NCI-H345 treated with DMSO at 0.1 percent for 48 hours (cell line): ENCODE measurements at regions not wholly inside any gene's neighbourhood (a gene's known extent, or its start where the extent isn't known, plus 50 kb on each side); places are given as distances from the start of the nearest gene placed in this dataset.
A peak's percentile ranks its signal among the peaks of the same experiment; 100 is the strongest.

ENCODE experiments used
- DNase-seq: peaks from one replicate; lab custom pipeline; 2025; ENCODE audit not compliant: unreplicated experiment; lab: John Stamatoyannopoulos, UW

DNA sequence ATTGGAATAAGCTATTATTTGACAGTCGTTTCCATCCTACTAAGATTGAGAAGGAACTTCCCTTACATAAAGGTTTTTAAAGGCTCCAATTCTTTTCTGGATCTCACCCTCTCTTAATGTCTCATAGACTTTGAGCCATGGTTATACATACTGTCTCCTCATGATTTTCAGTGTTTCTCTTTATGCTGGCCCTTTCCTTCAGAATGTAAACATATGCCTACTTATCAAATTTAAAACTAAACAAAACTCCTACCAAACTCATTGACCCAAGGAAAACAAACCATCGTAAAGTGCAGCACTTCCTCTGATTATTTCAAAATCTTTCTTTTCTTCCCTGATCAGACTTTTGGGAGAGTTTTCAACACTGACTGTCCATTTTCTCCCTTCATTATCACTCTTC lies 163.4 kb upstream of the DPYD start:
- no peak for DNase-seq

DNA sequence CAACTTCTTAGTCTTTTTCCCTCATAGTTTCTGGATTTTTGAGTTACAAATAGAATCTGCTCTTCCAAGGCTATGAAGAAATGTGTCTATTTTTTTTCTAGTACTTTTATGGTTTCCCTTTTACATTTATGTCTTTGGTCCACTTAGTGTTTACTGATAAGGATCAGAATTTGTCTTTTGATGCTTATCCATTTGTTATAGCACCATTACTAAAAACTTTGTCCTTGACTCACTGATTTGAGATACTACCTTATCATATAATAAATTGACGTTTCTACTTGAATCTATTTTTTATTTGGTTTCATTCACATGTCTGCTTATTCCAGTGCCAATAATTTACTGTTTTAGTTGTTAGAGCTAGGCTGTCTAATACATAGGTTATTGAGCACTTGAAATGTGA lies 161.1 kb upstream of the DPYD start:
- no peak for DNase-seq

DNA sequence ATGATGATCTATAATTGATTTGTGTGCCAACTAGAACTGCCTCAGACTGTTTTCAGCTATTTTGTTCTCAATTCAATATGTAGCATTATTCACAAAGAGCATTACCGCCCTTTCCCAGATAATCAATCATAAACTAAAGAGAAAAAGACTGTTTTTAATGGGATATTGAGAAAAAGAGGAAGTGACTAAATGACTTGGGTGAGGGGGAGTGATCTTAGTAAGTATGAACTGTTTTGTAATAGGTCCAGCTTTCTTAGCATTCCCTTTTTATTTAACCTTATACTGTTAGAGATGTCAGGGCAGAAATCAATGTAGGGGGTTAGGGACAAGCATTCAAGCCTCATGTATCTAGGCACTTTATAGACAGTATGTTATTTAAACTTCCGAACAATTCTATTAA lies 157.8 kb upstream of the DPYD start:
- DNase-seq, result no peak

DNA sequence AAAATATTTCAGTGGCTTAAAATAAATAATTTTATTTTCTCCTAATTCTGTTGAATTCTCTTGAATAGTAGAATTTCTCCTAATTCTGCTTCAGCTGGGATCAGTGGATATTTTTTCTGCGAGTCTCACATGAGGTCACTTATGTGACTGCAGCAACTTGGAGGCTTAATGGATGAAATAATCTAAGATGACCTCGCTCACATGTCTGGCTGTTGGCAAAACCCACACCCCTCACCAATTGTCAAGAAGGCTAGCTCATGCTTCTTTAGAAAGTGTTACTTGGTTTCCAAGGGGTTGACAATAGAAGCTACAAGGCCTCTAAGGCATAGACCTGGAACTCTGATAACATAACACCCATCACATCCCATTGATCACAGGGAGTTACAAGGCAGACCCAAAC lies 156.9 kb upstream of the DPYD start:
- no peak for DNase-seq

DNA sequence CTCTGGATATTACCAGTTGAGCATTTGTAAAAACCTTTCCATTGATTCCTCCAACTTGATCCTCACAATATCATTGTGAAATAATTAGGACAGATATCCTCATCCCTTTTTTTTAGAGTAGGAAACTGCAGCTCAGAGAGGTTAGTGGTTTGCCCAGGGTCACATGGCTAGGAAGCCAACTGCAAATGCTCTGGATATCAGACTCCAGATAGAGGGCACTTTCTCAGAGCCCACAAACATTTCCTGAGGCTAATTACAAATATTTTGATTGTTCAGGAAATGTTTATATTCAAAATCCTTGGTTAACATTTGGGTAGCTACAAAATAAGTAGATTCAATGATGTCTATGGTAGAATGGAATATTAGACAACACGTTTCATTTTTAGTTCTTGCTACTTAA lies 154.8 kb upstream of the DPYD start:
- DNase-seq, result no peak

DNA sequence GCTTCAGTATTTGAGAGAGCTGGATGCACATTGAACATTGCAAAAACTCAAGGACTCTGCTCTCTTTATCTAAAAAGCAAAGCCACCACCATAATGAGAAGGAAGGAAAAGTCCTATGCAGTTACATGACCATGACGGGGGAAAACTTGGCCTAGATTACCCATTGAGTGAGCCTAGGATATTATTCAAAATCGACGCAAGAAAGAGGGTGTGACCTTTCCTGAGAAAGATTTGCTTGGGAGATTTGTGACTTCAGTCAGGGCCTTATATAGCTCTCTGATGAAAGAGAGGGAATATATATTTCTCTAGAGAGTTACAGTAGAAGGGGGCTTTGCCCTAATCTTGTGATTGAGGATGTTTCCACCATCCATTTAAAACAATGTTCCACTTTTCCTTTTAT lies 153.0 kb upstream of the DPYD start:
- DNase-seq, result no peak

DNA sequence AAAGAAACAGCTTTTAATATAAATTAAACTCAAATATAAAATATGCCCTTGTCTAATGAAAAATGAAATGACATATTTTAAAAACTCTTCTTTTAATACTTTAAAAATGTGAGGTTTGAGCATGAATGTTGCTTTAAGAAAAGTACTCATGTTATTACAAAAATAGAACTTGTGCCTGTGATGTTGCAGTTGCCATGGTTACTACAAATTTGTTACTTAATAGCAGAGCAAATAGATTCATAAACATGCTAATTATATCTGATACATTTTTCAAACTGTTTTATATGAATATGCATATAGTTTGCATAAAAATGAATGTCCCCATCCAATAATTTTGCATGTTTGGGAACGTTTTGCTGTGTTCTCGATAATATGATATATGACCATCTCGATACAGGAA lies 152.3 kb upstream of the DPYD start:
- no peak for DNase-seq

DNA sequence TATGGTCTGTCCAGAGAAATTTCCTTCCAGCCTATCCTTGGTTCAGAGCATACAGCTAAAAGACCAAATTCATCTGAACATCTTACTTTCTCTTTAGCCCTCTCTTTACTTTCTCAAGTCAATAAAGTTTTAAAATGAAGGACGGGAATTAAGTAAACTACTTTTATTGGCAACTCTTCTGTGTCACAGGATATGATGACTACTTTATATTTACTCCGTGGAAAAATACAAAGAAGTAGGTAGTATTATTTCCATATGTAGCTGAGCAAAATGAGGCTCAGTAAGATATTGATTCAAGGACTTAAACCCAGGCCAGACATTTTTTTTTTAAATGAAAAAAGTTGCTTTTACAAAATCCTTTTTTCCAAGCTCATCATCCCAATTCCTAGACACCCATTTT lies 151.2 kb upstream of the DPYD start:
- no peak for DNase-seq

DNA sequence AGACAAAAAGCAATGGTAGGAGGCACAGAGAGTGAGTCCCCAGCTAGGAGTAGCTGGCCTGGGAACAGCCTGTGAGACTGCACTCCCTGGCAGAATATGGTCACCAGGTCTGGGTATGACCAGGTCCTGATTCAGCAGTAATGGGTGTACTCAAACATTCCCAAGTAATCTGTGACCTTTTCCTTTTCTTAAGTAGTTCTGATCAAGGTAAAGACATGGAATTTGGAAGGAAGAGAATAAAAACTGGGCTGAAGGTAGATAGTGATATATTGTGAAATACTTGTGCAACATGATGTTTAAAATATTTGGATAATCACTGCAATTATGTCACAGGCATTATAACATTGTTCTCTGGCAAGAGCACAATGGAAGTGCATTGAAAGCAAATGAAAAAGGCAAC lies 147.2 kb upstream of the DPYD start:
- no peak for DNase-seq

DNA sequence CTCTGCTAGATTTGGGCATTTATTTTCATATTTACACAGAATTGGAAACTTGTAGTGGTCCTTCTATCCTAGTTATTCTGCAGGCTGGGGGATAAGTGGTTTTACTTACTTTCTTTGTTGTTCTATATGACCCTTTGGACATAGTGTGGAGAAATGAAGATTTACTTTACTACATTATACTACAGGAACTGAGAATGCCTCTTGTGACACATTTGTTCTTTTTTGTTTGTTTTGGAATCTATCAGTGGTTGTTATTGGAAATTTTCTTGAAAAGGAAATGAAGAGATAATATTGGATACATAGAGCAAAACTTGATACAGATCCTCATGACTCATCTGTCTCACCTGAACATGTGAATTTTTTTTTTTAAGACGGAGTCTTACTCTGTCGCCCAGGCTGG lies 146.1 kb upstream of the DPYD start:
- no peak for DNase-seq

DNA sequence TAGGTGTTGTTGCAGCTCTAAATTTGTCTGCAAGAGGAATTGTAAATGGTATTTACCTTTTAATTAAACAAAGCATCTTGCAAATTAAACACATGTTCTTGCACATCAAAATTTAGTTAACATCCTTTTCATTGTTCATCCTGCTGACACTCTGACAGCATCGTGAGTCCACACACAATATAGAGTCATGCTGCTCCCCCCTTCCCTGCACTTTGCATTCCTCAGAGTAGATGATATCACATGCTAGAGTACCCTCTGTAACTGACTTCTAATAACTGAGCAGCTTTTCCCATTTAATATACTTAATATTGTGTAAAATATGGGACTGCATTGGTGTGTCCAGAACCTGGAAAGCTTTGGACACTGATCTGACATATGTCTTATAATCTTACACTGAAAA lies 138.8 kb upstream of the DPYD start:
- DNase-seq, result no peak

DNA sequence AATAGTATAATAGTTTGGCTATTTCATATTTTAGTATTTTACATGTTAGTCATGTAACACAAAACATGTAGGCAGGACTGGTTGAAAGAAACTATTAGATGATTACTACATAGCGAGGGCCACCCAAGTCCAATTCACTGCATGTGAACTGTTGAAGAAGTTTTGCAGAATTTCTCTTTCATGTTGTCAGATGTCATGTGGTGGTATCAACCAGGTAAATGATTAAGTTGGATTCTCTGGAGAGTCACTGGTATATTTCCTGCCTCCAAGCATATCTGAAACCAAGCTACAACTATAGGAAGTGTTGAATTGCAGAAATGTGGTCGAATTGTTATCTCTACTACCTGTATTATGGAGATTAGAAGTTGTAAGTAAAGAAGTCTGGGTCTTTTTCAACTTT lies 137.8 kb upstream of the DPYD start:
- DNase-seq, result no peak

DNA sequence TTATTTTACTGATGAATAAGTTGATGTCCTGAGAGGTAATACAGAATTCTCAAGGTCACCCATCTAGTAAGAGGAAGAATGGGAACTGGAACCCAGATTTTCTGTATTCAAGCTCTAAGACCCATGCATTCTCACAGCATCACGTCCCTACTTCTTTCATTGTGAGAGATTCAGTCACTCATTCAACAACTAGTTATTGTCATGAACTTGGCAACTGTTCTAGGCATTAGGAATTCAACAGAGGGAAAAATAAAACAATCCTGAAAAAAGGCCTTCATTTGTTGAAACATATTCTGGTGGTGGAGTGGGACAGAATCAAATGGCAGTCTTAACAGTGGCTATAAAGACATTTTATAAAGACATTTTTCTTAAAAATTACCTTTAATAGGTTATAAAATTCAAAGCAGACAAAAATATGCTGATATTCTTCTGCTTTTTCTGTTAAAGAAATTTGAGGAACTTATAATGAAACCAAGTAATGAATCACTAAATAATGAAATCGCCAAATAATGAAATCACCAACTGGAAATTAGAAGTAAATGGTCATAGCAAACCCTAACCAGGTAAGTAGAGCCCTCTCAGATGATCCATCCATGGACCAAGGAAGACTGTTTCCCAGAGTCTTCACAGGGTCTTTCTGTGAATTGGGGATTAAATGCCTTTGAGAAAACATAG lies 136.5 kb upstream of the DPYD start:
- DNase-seq, result no peak

DNA sequence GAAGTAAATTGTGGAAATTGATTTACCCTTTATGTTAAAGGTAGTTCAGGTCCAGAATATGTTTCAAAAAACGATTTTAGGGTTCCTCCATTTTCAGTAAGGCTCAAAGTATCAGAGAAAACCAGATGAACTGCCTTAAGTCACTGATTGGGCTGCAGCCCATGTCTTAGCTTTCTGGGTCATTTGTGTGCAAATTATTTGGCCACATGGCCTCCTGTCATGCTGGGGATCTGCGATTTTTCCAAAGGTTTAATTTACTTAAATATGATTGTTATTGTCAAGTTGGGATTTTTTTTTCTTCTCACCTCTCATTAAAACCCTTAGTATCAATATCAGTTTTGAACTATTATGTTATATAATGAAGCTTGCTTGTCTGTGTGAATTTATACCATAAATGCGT lies 135.9 kb upstream of the DPYD start:
- DNase-seq, result no peak

DNA sequence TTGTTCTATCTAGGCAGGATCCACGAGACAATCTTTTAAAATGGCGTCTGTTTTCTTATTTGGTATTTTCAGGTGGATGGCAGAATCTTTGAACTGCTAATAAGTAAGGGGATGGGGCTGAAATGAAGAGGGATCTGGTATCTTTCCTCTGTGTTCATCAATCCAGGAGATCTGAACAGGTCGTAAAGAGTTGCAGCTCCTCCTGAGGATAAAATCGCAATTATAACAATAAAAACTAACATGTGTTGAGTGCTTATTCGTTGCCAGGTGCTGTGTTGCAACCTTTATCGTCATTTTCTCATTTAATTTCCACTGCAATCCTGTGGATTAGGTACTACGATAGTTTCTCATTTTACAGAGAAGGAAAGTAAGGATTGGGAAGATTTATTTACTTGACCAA lies 134.6 kb upstream of the DPYD start:
- no peak for DNase-seq

DNA sequence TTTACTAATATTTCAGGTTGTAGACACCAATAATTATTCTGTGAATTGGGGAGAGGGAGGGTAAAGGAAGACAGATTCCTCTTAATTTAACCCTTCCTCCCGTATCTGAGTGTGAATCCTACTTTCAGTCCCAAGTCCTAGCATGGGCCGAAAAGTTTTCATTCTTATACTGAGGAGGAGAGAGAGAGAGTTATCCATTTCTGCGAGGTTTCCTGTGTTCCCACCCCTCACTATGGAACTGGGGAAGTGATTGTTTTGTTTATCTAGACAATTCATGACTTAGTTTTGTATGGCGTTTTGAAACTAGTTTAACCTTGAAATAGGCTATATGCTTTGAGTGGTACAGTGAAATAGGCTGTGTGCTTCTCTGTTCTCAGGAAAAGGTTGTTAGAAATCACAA lies 134.0 kb upstream of the DPYD start:
- no peak for DNase-seq

DNA sequence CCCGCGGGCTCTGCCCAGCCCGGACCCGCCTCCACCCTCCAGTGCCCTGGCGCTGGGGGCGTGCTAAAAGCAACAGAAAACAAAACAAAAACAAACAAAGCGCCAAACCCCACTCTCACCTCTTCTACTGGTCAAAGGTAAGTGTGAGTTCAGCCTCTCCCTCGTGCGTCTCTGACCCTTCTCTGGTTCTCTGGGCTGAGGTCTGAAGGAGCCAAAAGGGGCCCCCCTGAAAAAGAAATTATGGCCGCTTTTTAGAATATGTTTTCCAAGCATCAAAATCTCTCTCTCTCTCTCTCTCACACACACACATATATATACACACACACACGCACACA lies 133.5 kb upstream of the DPYD start:
- no peak for DNase-seq

DNA sequence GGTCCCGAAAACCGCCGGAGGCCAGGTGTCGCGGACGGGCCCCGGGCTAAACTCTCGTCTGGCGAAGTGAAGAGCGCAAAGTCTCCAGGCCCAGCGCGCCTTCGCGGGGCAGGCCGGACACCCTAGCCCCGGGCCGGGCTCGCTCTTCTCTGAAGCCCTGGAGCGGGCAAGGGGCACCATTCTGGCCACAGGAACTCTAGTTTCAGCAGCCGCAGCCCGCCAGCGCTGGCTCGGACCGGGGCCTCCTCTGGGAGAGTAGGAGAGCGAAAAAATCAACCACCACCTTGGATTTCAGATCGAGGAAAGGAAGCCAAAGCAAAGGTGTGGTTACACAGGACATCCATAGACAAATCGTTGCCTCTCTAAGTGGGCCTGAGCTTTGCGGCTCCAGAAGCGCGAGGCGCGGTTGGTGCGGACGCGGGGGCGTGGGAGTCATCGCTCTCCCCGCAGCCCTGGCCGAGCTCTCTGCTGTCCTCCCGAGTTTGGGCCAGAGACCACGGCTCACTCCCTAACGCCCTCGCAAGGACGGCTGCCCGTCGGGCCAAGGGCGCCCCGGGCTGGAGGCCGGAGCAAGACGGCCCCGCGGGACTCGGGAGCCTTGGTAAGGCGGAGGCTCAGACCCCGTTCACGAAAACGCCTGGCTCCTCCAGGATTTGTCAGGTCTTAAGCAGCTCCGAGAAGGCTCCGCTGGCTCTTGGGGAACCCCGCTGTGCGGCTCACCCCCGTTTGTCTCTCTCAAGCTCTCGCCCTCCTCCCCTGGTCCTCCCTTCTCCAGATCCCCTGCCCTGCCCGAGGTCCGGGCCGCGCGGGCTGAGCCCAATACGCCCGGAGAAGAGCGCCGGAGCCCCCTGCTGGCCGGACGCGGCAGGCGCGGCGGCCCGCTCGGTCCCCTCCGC lies 132.9 kb upstream of the DPYD start:
- peak; percentile 25 for DNase-seq

DNA sequence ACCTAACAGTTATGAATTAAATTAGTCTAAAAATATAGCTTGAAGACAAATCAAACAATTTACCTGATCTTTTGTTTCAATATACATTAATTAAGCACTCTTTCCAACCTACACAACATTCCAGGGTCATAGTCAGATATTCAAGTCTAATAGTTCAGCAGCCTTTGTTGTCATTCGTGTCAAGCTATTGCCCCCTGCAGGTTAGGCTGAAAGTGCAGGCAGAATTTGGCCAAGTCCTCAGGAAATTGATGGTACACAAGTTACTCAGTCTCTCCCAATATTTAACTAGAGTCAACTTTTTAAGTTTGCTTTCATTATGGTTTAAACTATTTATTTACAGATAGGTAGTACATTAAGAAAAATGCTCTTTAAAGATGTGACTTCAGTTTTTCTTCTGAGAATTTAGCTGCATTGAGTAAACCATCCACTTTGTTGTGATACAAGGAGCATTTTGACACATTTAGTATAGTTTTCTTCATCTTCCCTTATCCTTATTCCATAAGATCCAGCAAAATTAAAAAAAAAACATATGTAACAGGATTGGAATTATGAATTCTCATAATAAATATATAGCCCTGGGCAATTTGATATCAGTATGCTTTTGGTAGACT lies 130.3 kb upstream of the DPYD start:
- peak; percentile 43 for DNase-seq

DNA sequence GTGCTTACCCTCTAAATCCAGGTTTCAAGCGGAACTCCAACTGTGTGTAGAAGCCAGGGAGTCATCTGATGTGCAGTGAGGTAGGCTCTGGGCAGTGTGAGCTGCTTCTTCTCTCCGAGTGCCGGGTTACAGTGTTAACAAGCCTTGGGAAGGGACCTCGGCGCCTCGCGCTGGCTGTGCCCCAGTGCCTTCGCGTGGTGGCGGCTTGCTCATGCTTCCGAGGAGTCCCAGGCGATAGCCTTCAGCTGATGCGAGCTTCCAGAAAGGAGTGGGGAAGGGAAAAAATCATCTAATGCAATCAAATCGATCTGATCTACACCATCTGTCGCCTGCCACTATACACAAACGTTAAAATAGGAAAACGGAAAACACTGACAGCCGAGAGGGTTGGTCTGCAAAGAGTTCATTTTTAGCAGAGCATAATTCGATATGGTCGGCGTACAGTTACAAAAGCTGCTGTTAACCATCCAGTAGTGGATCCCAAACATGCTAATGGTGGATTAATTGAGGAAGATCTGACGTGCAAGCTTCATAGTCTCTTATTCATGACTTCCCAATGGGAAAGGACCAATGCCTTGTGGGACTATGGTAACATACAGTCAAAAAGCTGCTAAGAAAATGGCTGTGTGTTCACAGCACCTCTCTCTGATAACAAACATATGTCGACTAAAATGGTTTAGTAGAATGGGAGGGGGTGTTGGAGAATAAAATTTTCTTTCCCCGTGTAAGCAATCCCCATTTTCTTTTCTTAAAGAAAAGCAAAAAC lies 128.7 kb upstream of the DPYD start:
- no peak for DNase-seq

DNA sequence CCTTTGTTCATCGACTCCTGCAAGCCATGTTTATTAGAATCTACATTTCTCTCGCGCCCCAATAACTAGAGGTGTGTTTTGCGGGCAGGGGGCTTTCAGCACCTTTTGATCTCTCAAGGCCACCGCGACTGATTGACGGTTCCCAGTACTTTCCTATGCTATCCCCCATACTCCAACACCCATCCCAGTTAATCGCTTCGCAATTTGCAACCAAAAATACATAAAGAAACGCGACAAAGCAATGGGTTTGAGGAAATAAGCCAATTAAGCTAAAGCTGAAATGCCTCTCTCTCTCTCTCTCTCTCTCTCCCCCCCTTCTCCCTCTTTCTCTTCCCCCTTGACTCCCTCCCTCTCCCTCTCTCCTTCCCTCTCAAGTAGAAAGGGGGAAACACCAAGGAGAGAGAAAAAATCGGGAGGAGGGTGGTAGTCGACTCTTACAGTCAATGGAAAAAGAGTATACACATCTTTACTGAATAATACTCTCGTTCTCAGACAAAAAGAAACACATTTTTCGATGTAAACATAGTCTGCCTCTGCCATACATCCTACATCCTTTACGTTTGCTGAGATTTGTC lies 128.0 kb upstream of the DPYD start:
- no peak for DNase-seq
